ENCODE measurements at regions not wholly inside any gene's neighbourhood (a gene's known extent, or its start where the extent isn't known, plus 50 kb on each side); places are given as distances from the start of the nearest gene placed in this dataset.

DNA sequence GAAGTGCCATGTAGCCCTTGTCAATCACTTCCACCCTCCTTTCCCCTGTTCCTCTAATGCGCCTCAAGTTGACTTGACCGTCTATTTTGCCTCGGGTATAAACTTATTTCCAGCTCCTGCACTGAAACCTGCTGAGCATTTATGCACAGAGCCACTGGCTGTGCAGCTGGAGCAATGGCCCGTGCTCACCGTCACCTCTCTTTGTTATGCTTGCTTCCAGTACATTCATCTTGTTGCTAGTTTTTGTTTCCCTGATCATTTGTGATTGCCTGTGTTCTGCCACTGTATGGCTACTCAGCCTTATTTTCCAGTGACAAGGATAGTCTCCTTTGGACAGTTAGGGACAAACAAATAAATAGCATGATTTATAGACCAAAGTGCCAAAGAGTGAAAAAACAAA lies 183.1 kb upstream of the C9orf72 start:
- in situ Hi-C loops (cut with MboI; ENCODE audit: low sequenced_read_pairs), result no loop called here
- dilution Hi-C loops (cut with HindIII; ENCODE audit: low sequenced_read_pairs, unreplicated experiment), result no loop called here
- POLR2A ChIA-PET (ENCODE audit: unreplicated experiment), result no interaction called here

More for the DNA sequence above, 183.1 kb upstream of the C9orf72 start:
- BruUV-seq (replicated peaks), result no TSS peak
- H3K27me3 ChIP-seq (ENCODE audit: control insufficient read depth, insufficient read depth, low read length), result no peaks in the 10 kb centered on the region
- CTCF ChIA-PET, result no interaction called here
- WGBS, 2 experiments (ENCODE audit: extremely low coverage in 2 of 2, insufficient read length in 1 of 2), result 21% methylated on average over 2 of the region's 5 CpGs; no CpG with 5 or more reads in 1 of the 2 experiments
- no peak overlapping the region for H3K4ac ChIP-seq (ENCODE audit: low read depth, low read length)
- no peak overlapping the region for H3K27ac ChIP-seq (ENCODE audit: insufficient read depth, low read length)
- H3K4me3 ChIP-seq (ENCODE audit: insufficient read depth, low read depth, low read length), result no peak overlapping the region
- no peak overlapping the region for H3K4me2 ChIP-seq (ENCODE audit: low read depth, low read length)
- no peaks in the 10 kb centered on the region for H3K36me3 ChIP-seq (ENCODE audit: control insufficient read depth, insufficient read depth, low read length)
- H2BK120ac ChIP-seq (ENCODE audit: low read depth, low read length), result no peak overlapping the region
- no peak overlapping the region for H3K9ac ChIP-seq (ENCODE audit: low read depth, low read length)
- ATAC-seq (ENCODE audit: low read depth), result no peak
- intact Hi-C loops (cut with micrococcal nuclease), result no loop called here
- no peak overlapping the region for H2BK5ac ChIP-seq (ENCODE audit: low read depth, low read length, poor library complexity, severe bottlenecking)
- no peak for DNase-seq
- no peak overlapping the region for H2AK5ac ChIP-seq (ENCODE audit: low read depth, low read length)
- no peaks in the 10 kb centered on the region for H3K9me1 ChIP-seq (ENCODE audit: insufficient read depth, low read length)
- H3K56ac ChIP-seq (ENCODE audit: extremely low read depth, insufficient read depth, low read length), result no peak overlapping the region
- no peak overlapping the region for H2AK9ac ChIP-seq (replicated peaks; ENCODE audit: low read depth, low read length, poor library complexity)
- no peak overlapping the region for H4K5ac ChIP-seq (ENCODE audit: low read depth, low read length)
- no peak overlapping the region for H4K8ac ChIP-seq (ENCODE audit: low read depth in 2 of 2, low read length in 2 of 2)
- H3K79me1 ChIP-seq (ENCODE audit: low read depth in 1 of 2, low read length in 2 of 2), result no peaks in the 10 kb centered on the region
- H3K9me3 ChIP-seq (ENCODE audit: control insufficient read depth, insufficient read depth, low read length), result 0 out of 2 replicates have a peak, but pooled peaks cover 2% of the 10 kb centered on the region
- H3K23ac ChIP-seq (ENCODE audit: low read depth, low read length), result no peak overlapping the region
- H3K14ac ChIP-seq (replicated peaks; ENCODE audit: low read depth, low read length), result no peak overlapping the region
- H3K4me1 ChIP-seq (ENCODE audit: control insufficient read depth, insufficient read depth, low read length), result no peaks in the 10 kb centered on the region
- no peaks in the 10 kb centered on the region for H4K20me1 ChIP-seq (ENCODE audit: insufficient read depth, low read length)
- H3K18ac ChIP-seq (ENCODE audit: low read depth, low read length), result no peak overlapping the region
- no peak overlapping the region for H2AFZ ChIP-seq (replicated peaks; ENCODE audit: low read length, poor library complexity)
- H4K91ac ChIP-seq (ENCODE audit: insufficient read depth, low read depth, low read length), result no peak overlapping the region
- TF ChIP-seq CEBPB (IDR thresholded peaks at IDR 0.05; ENCODE audit: low read depth, low read length), result no peak
- TF ChIP-seq CTCF (conservative IDR thresholded peaks at IDR 0.05; ENCODE audit: low read depth, low read length), result no peak
- TF ChIP-seq RAD21 (IDR thresholded peaks at IDR 0.05; ENCODE audit: low read length), result no peak
- no peak for TF ChIP-seq FOS (IDR thresholded peaks at IDR 0.05; ENCODE audit: low read depth, low read length)
- TF ChIP-seq, protein P1, sequence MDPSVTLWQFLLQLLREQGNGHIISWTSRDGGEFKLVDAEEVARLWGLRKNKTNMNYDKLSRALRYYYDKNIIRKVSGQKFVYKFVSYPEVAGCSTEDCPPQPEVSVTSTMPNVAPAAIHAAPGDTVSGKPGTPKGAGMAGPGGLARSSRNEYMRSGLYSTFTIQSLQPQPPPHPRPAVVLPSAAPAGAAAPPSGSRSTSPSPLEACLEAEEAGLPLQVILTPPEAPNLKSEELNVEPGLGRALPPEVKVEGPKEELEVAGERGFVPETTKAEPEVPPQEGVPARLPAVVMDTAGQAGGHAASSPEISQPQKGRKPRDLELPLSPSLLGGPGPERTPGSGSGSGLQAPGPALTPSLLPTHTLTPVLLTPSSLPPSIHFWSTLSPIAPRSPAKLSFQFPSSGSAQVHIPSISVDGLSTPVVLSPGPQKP (IDR thresholded peaks at IDR 0.05; ENCODE audit: borderline replicate concordance, low read depth, low read length), result no peak
- TF ChIP-seq SMC3 (IDR thresholded peaks at IDR 0.05; ENCODE audit: low read depth, low read length), result no peak
- no peak for TF ChIP-seq RCOR1 (IDR thresholded peaks at IDR 0.05; ENCODE audit: insufficient replicate concordance, low read length)
- TF ChIP-seq NFE2L2 (IDR thresholded peaks at IDR 0.05; ENCODE audit: low read depth, low read length), result no peak
- TF ChIP-seq, protein P2, sequence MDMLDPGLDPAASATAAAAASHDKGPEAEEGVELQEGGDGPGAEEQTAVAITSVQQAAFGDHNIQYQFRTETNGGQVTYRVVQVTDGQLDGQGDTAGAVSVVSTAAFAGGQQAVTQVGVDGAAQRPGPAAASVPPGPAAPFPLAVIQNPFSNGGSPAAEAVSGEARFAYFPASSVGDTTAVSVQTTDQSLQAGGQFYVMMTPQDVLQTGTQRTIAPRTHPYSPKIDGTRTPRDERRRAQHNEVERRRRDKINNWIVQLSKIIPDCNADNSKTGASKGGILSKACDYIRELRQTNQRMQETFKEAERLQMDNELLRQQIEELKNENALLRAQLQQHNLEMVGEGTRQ (IDR thresholded peaks at IDR 0.05; ENCODE audit: low read depth, low read length), result no peak
- no peak for TF ChIP-seq MAZ (IDR thresholded peaks at IDR 0.05; ENCODE audit: borderline replicate concordance, low read depth, low read length)
- no peak for TF ChIP-seq BHLHE40 (IDR thresholded peaks at IDR 0.05; ENCODE audit: low read depth, low read length)
- no peak for TF ChIP-seq MXI1 (IDR thresholded peaks at IDR 0.05; ENCODE audit: borderline replicate concordance, low read depth, low read length)
- no peak for TF ChIP-seq CHD1 (IDR thresholded peaks at IDR 0.05; ENCODE audit: low read depth, low read length)
- TF ChIP-seq MAFK (IDR thresholded peaks at IDR 0.05; ENCODE audit: low read depth, low read length), result no peak
- no peak overlapping the region for H2BK15ac ChIP-seq (ENCODE audit: low read depth, low read length)
- H2BK20ac ChIP-seq (ENCODE audit: low read depth, low read length), result no peak overlapping the region
